ENCODE measurements at regions not wholly inside any gene's neighbourhood (a gene's known extent, or its start where the extent isn't known, plus 50 kb on each side); places are given as distances from the start of the nearest gene placed in this dataset.
"Not testable (repeated sequence)": the region's sequence is repeated elsewhere in the genome, so short reads cannot be mapped to it uniquely, and the experiment has no call there.

DNA sequence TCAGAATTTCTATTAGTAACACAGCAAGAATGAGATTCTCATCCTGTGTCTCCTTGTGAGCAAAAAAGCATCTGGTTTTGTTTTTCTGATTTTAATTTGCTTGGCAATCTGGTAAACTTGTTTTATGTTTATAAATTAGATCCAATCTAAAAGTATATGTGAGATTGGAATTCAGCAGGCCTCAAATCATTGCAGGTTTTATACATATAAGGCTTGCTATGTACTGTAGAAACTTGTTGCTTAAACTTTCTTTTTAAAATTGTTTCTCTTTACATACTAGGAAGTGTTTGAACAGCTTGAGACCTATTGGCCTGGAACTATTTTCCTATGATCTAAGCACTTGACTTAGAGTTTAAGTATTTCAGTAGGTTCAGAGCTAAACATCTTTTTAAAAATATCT is 1037.8 kb downstream of the NR2F1-AS1 start:
- Mint-ChIP-seq H3K36me3 (ENCODE audit: low read depth) (no peaks in the 10 kb centered on the region), H3K4me3 (no peak overlapping the region), H3K27me3 (no peaks in the 10 kb centered on the region), H3K4me1 (ENCODE audit: low read depth) (no peaks in the 10 kb centered on the region), H3K27ac (no peak overlapping the region), H3K9me3 (peaks cover 3% of the 10 kb centered on the region)
- ChIA-PET POLR2A (no interaction called here), CTCF (no interaction called here)
- DNase-seq (no peak), ATAC-seq (no peak)
- intact Hi-C loops (cut with micrococcal nuclease), result no loop called here
- TF ChIP-seq, protein P1, sequence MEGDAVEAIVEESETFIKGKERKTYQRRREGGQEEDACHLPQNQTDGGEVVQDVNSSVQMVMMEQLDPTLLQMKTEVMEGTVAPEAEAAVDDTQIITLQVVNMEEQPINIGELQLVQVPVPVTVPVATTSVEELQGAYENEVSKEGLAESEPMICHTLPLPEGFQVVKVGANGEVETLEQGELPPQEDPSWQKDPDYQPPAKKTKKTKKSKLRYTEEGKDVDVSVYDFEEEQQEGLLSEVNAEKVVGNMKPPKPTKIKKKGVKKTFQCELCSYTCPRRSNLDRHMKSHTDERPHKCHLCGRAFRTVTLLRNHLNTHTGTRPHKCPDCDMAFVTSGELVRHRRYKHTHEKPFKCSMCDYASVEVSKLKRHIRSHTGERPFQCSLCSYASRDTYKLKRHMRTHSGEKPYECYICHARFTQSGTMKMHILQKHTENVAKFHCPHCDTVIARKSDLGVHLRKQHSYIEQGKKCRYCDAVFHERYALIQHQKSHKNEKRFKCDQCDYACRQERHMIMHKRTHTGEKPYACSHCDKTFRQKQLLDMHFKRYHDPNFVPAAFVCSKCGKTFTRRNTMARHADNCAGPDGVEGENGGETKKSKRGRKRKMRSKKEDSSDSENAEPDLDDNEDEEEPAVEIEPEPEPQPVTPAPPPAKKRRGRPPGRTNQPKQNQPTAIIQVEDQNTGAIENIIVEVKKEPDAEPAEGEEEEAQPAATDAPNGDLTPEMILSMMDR (IDR thresholded peaks at IDR 0.05), result no peak

DNA sequence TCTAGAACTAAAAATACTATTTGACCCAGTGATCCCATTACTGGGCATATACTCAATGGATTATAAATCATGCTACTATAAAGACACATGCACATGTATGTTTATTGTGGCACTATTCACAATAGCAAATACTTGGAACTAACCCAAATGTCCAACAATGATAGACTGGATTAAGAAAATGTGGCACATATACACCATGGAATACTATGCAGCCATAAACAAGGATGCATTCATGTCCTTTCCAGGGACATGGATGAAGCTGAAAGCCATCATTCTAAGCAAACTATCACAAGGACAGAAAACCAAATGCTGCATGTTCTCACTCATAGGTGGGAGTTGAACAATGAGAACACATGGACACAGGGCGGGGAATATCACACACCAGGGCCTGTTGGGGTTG is 1039.0 kb downstream of the NR2F1-AS1 start:
- H3K9me3 Mint-ChIP-seq; CTCF ChIA-PET; H3K4me1 Mint-ChIP-seq (ENCODE audit: low read depth); H3K27me3 Mint-ChIP-seq; H3K4me3 Mint-ChIP-seq; ATAC-seq; H3K27ac Mint-ChIP-seq; H3K36me3 Mint-ChIP-seq (ENCODE audit: low read depth); intact Hi-C loops (cut with micrococcal nuclease); POLR2A ChIA-PET; DNase-seq: not testable (repeated sequence)

DNA sequence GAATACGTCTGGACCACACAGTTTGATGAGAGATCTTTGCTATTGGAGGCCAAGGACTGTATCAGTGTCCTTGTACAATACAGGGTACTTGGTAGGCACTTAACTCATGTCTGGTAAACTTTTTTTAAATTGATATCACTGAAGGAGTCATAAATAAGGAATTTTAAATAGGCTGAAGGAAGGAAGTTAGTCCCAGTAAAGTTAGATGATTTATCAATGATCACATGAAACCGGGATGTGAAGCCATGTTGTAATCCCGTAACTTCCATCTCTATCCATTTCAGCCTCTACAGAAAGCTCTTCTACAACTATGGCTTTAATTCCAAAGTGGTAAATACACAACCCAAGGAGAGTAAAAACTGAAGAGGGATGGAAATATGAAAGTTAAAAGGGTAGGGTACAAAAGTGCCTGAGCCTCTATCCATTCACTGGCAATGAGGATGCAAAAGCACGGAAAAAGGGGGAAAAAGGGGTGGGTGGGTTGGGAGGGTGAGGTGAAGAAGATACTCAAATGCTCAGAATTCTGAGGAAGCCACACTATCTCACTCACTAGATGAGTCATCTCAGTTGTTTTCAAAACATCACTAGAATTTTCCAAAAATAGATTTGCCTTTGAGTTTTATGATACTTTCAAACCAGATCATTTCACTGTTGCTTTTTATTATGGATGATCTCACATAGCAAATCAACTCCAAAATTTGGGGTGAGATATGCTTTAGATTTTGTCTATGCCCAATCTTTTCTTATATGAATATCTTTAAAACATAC is 1053.5 kb downstream of the NR2F1-AS1 start:
- CTCF ChIA-PET, result no interaction called here

DNA sequence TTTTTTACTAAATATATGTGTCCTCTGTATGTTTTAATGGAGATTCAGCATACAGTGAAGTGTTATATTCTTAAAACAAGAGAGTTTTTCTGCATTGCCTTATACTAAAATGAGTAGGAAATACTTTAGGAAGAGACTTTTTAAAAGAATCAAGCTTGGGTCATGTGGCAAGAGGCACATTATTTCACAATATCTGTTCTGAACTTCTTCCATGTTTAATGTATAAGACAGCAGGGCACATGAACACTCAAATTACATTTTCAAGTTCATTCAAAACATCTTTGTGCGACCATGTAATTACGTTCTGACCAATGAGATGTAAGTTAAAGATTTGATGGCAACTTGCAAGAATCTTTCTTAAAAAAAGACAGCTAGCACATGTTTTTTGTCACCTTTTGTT is 1055.9 kb downstream of the NR2F1-AS1 start:
- Mint-ChIP-seq H3K36me3 (ENCODE audit: low read depth) (no peaks in the 10 kb centered on the region), H3K4me1 (ENCODE audit: low read depth) (no peaks in the 10 kb centered on the region), H3K27me3 (no peaks in the 10 kb centered on the region), H3K4me3 (no peak overlapping the region), H3K9me3 (no peaks in the 10 kb centered on the region), H3K27ac (no peak overlapping the region)
- ATAC-seq (no peak), DNase-seq (no peak)
- ChIA-PET POLR2A (no interaction called here), CTCF (no interaction called here)
- TF ChIP-seq, protein P1 (IDR thresholded peaks at IDR 0.05), result no peak
- intact Hi-C loops (cut with micrococcal nuclease), result no loop called here

More for the DNA sequence above, 1053.5 kb downstream of the NR2F1-AS1 start:
- H3K36me3 Mint-ChIP-seq (ENCODE audit: low read depth), result no peaks in the 10 kb centered on the region
- no peaks in the 10 kb centered on the region for H3K9me3 Mint-ChIP-seq
- DNase-seq (no peak), ATAC-seq (no peak)
- POLR2A ChIA-PET, result no interaction called here
- intact Hi-C loops (cut with micrococcal nuclease), result no loop called here
- H3K27ac Mint-ChIP-seq, result no peak overlapping the region
- TF ChIP-seq, protein P1 (IDR thresholded peaks at IDR 0.05), result no peak
- no peak overlapping the region for H3K4me3 Mint-ChIP-seq
- no peaks in the 10 kb centered on the region for H3K27me3 Mint-ChIP-seq
- no peaks in the 10 kb centered on the region for H3K4me1 Mint-ChIP-seq (ENCODE audit: low read depth)

DNA sequence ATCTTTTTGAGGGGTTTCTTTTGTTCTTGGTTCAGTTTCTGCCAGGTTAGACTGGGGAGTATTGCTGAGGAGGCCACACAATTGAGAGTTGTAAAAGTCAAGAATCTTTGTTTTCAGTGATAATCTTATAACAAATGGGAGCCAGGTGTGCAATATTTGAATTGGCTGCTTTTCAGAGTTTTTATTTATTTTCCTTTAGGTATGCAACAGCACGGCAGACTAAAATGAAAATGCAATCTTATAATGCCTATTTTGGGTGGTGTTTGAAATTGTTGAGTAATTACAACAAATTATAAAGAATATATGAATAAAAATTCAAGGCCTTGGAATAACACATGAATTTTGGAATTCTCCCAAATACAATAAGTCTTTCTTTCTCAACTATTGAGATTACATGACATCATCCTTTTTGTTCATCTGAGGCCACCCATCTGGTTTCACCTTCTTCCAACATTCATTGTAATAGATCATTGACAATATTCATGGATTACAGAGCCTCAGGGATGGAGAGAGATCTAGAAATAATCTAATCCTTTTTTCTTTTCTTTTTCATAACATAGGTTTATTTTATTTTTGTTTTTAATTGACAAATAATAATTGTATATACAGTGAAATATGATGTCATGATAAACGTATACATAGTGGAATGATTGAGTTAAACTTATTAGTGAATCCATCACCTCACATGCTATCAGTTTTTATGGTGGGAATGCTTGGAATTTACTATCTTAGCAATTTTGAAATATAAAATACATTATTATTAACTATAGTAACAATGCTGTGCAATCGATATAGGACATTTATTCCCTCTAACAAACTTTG is 1061.0 kb downstream of the NR2F1-AS1 start:
- Mint-ChIP-seq H3K27ac (no peak overlapping the region), H3K9me3 (no peaks in the 10 kb centered on the region), H3K4me3 (no peak overlapping the region), H3K27me3 (no peaks in the 10 kb centered on the region), H3K36me3 (ENCODE audit: low read depth) (no peaks in the 10 kb centered on the region), H3K4me1 (ENCODE audit: low read depth) (no peaks in the 10 kb centered on the region)
- no peak for DNase-seq
- TF ChIP-seq, protein P1 (IDR thresholded peaks at IDR 0.05), result no peak
- ATAC-seq, result no peak
- CTCF ChIA-PET, result no interaction called here
- intact Hi-C loops (cut with micrococcal nuclease), result no loop called here
- POLR2A ChIA-PET, result no interaction called here

All from activated CD8-positive, alpha-beta T cell treated with anti-CD3 and anti-CD28 coated beads for 36 hours (primary cell).